ENCODE measurements at regions not wholly inside any gene's neighbourhood (a gene's known extent, or its start where the extent isn't known, plus 50 kb on each side); places are given as distances from the start of the nearest gene placed in this dataset.

GRCh38 chr2:182638667-182639066 is 77.4 kb upstream of the DNAJC10 start:
- no peak for TF ChIP-seq CTCF (conservative IDR thresholded peaks at IDR 0.05; ENCODE audit: low read length)
- no peak for TF ChIP-seq EZH2phosphoT487 (IDR thresholded peaks at IDR 0.05; ENCODE audit: borderline replicate concordance)
